GM23338 (cell line): ENCODE measurements at regions not wholly inside any gene's neighbourhood (a gene's known extent, or its start where the extent isn't known, plus 50 kb on each side); places are given as distances from the start of the nearest gene placed in this dataset.

Experiments used
- ATAC-seq: fragments of 200-7000 bp; cut with Tn5 transposase; 3 replicates; pipeline ENCODE4 v1.9.1; 2020
- DNase-seq: peaks from one replicate; pipeline ENCODE4 v3.0.0-alpha.2; 2015; ENCODE audit warnings: low spot score
- H2AFZ ChIP-seq: fragments of 200-600 bp; sonication (generic); 2 replicates; pipeline ENCODE4 v1.8.0; 2016; ENCODE audit warnings: antibody characterized with exemption, mild to moderate bottlenecking, moderate library complexity
- H3F3A ChIP-seq: fragments of 200-600 bp; sonication (generic); replicated peaks from 2 replicates; pipeline ENCODE4 v1.8.0; 2017; ENCODE audit warnings: antibody characterized with exemption, mixed run types, low read depth
- H3K27ac ChIP-seq: fragments of 200-600 bp; sonication (generic); 2 replicates; pipeline ENCODE4 v1.6.1; 2016; ENCODE audit warnings: low read depth
- H3K27me3 ChIP-seq: fragments of 200-600 bp; sonication (generic); 2 replicates; pipeline ENCODE4 v1.8.0; 2016; ENCODE audit warnings: mild to moderate bottlenecking, mixed run types, moderate library complexity; ENCODE audit not compliant: insufficient read depth
- H3K36me3 ChIP-seq: fragments of 200-600 bp; sonication (generic); 2 replicates; pipeline ENCODE4 v1.8.0; 2016; ENCODE audit warnings: mild to moderate bottlenecking; ENCODE audit not compliant: insufficient read depth
- H3K4me1 ChIP-seq: fragments of 200-600 bp; sonication (generic); 2 replicates; pipeline ENCODE4 v1.8.0; 2016; ENCODE audit warnings: mild to moderate bottlenecking, moderate library complexity; ENCODE audit not compliant: insufficient read depth
- H3K4me2 ChIP-seq: fragments of 200-600 bp; sonication (generic); 2 replicates; pipeline ENCODE4 v1.7.1; 2017; ENCODE audit warnings: mixed run types
- H3K4me3 ChIP-seq: fragments of 200-600 bp; sonication (generic); 2 replicates; pipeline ENCODE4 v1.6.1; 2016; ENCODE audit warnings: mixed run types
- H3K79me2 ChIP-seq: fragments of 200-600 bp; sonication (generic); replicated peaks from 2 replicates; pipeline ENCODE4 v1.8.0; 2017; ENCODE audit warnings: mild to moderate bottlenecking; ENCODE audit not compliant: insufficient read depth
- H3K9me2 ChIP-seq: fragments of 200-600 bp; sonication (generic); 2 replicates; pipeline ENCODE4 v1.8.0; 2017; ENCODE audit not compliant: insufficient read depth
- H4K20me1 ChIP-seq: fragments of 200-600 bp; sonication (generic); replicated peaks from 2 replicates; pipeline ENCODE4 v1.8.0; 2017; ENCODE audit warnings: mild to moderate bottlenecking; ENCODE audit not compliant: insufficient read depth
- H3K27ac Mint-ChIP-seq: 2 replicates; pipeline ENCODE4 v1.8.0; 2020; ENCODE audit warnings: inconsistent platforms, mild to moderate bottlenecking, moderate library complexity, mixed read lengths
- H3K27me3 Mint-ChIP-seq: 3 replicates; pipeline ENCODE4 v1.8.0; 2022; ENCODE audit warnings: low read depth, mild to moderate bottlenecking, moderate library complexity, mixed read lengths, inconsistent platforms; ENCODE audit not compliant: insufficient read depth, poor library complexity
- H3K36me3 Mint-ChIP-seq: 3 replicates; pipeline ENCODE4 v1.8.0; 2021; ENCODE audit warnings: low read depth, mild to moderate bottlenecking, inconsistent platforms, moderate library complexity, mixed read lengths
- H3K4me1 Mint-ChIP-seq: 3 replicates; pipeline ENCODE4 v1.8.0; 2020; ENCODE audit warnings: mild to moderate bottlenecking, inconsistent platforms, mixed read lengths
- H3K4me3 Mint-ChIP-seq: 3 replicates; pipeline ENCODE4 v1.8.0; 2021; ENCODE audit warnings: moderate library complexity, mild to moderate bottlenecking, inconsistent platforms, mixed read lengths
- H3K9me3 Mint-ChIP-seq: 3 replicates; pipeline ENCODE4 v1.8.0; 2020; ENCODE audit warnings: moderate library complexity, mild to moderate bottlenecking, inconsistent platforms, mixed read lengths
- CTCF ChIP-seq, 2 experiments: fragments of 200-600 bp in 1 of 2; sonication (generic) in 1 of 2; conservative IDR thresholded peaks; 2 replicates each; pipeline versions ENCODE4 v1.5.1 to v1.6.1; 2016 to 2017; ENCODE audit warnings: antibody characterized with exemption in 2 of 2, low read depth in 2 of 2, mild to moderate bottlenecking in 2 of 2, moderate library complexity in 1 of 2
- ETS1 ChIP-seq: IDR thresholded peaks from 2 replicates; pipeline ENCODE4 v1.6.1; 2016; ENCODE audit warnings: antibody characterized with exemption
- EZH2 ChIP-seq: fragments of 200-600 bp; sonication (generic); IDR thresholded peaks from one replicate; pipeline ENCODE4 v1.8.0; 2017; ENCODE audit warnings: antibody characterized with exemption, mild to moderate bottlenecking, low read depth; ENCODE audit not compliant: unreplicated experiment
- JUNB ChIP-seq: IDR thresholded peaks from one replicate; pipeline ENCODE4 v1.6.1; 2016; ENCODE audit warnings: antibody characterized with exemption; ENCODE audit not compliant: unreplicated experiment
- ZNF331 ChIP-seq: fragments of 250-450 bp; sonication (Bioruptor Pico); IDR thresholded peaks from 2 replicates; pipeline ENCODE4 v1.5.0; 2020; ENCODE audit warnings: low read depth, mild to moderate bottlenecking, moderate library complexity
- ZNF462 ChIP-seq: fragments of 250-450 bp; sonication (Bioruptor Pico); IDR thresholded peaks from 2 replicates; pipeline ENCODE4 v1.5.0; 2020; ENCODE audit warnings: mild to moderate bottlenecking, moderate library complexity

GRCh38 chr11:130638033-130638432 lies 189.6 kb downstream of the ADAMTS15 start (continued):
- TF ChIP-seq ZNF462 (no peak), ETS1 (no peak), EZH2 (no peak), CTCF (conservative IDR thresholded peaks at IDR 0.05; ENCODE audit: low read depth in 2 of 2) (no peak), ZNF331 (no peak), JUNB (no peak)

- Mint-ChIP-seq H3K36me3 (no peaks in the 10 kb centered on the region), H3K27ac (no peak overlapping the region)
- H3K9me2 ChIP-seq, result no peaks in the 10 kb centered on the region
- no peak for TF ChIP-seq CTCF (conservative IDR thresholded peaks at IDR 0.05; ENCODE audit: low read depth in 2 of 2)
- no peak for TF ChIP-seq JUNB
- no peak for TF ChIP-seq ZNF331
Measured at GRCh38 chr11:130638624-130639023, 190.2 kb downstream of the ADAMTS15 start.

More at GRCh38 chr11:130638624-130639023, 190.2 kb downstream of the ADAMTS15 start:
- Histone ChIP-seq H3K79me2 (no peaks in the 10 kb centered on the region), H4K20me1 (no peaks in the 10 kb centered on the region), H2AFZ (no peak overlapping the region), H3K4me2 (no peak overlapping the region), H3F3A (no peaks in the 10 kb centered on the region), H3K4me3 (no peak overlapping the region), H3K4me1 (no peaks in the 10 kb centered on the region), H3K27me3 (no peaks in the 10 kb centered on the region), H3K36me3 (no peaks in the 10 kb centered on the region; the same call in 1 of the 2 replicates), H3K27ac (no peak overlapping the region)
- Mint-ChIP-seq H3K4me1 (peaks cover 11% of the 10 kb centered on the region; the same call in 2 of the 3 replicates), H3K9me3 (no peaks in the 10 kb centered on the region), H3K27me3 (peaks cover 4% of the 10 kb centered on the region), H3K4me3 (no peak overlapping the region)
- no peak for DNase-seq
- no peak for ATAC-seq
